SH-SY5Y (cell line): ENCODE measurements at regions not wholly inside any gene's neighbourhood (a gene's known extent, or its start where the extent isn't known, plus 50 kb on each side); places are given as distances from the start of the nearest gene placed in this dataset.

Experiments used
- GATA2 ChIP-seq: IDR thresholded peaks from 2 replicates; pipeline ENCODE4 v1.6.1; 2011; ENCODE audit warnings: mild to moderate bottlenecking, low read depth, low read length
- GATA3 ChIP-seq: IDR thresholded peaks from 2 replicates; pipeline ENCODE4 v1.6.1; 2011; ENCODE audit warnings: low read depth, mild to moderate bottlenecking, low read length, moderate library complexity

DNA sequence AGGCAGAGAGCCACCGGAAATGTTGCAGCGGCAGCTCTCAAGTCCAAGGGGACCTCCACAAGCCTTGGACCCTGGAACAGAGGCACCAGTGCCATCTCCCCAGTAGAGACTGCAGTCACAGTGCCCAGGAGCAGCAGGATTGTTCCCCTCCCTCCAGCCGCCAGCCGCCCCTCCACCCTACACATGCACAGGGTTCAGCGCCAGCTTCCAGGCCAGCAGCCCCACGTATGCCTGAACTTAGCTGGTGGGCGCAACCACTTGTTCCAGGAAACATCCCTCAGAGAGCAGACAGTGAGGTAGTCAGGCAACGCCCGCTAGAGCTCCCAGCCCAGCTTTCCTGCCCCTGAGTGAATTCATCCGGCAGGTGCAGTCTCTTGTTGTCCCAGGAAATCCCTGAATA, 1098.1 kb upstream of the NCAM2 start:
- TF ChIP-seq GATA2 (no peak), GATA3 (no peak)

DNA sequence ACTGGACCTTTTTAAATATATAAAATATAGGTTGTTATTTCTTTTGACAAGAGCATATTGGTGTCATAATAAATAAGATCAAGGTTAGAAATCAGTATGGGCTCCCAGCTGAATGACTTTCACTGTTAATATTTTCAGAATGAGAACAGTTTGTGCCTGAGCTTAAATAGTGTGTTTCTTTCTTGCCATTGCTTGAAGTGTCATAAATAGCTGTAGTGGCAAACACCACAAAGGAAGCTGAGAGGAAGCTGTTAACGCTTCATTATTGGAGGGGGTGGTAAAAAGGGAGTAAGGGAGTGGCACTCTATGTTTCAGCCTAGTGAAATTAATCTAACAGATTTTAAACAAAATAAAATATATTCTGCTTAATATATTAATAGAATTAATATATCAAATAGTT, 1089.8 kb upstream of the NCAM2 start:
- TF ChIP-seq GATA2, result no peak

DNA sequence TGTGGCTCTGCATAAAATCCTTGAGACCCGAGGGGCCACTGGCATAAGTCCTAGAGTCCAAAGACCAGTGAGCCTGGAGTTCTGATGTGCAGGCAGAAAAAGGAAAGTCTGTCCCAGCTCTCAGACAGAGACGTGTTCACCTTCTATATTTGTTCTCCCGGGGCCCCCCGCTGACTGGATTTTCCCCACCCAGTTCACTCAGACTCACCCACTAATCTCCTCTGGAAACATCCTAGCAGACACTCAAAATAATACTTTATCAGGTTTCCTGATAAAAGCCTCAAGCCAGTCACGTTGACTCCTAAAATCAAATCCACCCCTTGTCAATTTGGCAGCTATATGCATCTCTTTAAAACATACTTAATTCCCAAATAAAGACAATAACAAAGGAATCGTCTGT, 1084.2 kb upstream of the NCAM2 start:
- TF ChIP-seq GATA2 (no peak), GATA3 (no peak)

DNA sequence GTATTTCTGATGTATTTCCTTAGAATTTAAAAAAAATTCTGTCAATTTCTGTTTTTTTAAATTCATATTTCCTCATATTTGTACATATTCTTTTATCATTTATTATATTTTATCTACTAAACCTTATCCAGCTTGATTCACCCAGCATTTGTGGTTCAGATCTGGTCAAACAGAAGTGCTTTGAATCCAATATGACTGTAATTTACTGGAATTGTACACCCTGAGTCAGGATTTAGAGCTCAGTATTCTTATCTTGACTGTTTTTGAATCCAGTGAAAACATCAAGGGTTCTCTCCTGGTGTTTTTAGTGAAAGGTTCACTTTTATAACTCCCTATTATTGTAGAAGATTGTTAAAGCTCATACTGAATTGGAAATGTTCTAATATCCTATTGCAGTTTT, 1077.0 kb upstream of the NCAM2 start:
- TF ChIP-seq GATA2, result no peak
- TF ChIP-seq GATA3, result no peak

DNA sequence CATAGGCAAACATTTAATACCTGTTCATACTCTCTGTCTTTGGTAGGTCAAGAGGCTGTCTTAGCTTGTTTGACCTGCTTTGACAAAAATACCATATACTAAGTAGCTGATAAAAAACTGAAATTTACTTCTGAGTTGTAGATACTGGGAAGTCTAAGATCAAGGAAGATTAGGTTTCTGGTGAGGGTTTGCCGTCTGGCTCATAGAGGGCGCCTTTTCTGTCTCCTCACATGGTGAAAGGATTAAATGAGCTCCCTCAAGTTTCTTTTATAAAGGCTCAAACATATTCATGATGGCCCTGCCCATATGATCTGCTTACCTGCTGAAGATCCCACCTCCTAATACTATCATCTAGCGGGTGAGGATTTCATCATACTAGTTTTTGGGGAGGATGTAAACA, 1076.1 kb upstream of the NCAM2 start:
- no peak for TF ChIP-seq GATA2
- no peak for TF ChIP-seq GATA3

DNA sequence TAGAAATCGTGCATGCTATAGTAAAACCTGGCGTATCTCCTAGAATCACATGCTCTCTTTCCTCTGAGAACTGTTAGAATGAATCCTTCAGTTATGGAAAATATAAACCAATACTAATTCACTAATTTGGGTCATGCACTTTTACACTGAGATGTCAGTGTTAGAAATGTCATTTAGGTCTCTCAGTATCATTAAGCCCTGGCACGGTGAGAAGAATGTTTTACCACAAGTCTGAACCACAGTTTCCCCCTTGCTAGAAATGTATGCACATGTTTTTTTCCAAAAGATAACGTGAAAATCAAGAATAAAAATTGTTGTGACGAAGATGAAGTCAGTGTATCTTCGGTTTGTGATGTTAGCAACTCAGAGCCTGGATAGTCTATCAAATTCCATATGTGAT, 1062.7 kb upstream of the NCAM2 start:
- TF ChIP-seq GATA3 (no peak), GATA2 (no peak)

DNA sequence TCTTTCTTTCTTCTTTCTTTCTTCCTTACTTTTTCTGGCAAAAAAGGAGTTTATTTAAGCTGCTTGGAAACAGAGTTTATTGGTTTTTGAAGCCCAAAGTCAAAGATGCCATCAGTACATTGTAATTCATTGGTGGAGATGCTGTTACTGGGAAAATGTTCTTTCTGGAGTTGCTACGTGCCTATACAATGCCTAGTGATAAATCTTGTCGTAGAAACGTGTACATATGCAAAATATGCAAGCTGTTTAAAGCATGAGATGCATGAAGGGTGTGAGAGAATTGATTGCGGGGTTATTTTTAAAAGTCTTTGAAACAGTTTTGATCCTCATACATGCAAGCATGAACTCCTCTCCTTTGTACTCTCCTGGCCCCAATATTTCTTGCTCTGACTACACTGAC, 1060.6 kb upstream of the NCAM2 start:
- TF ChIP-seq GATA2 (no peak), GATA3 (no peak)

DNA sequence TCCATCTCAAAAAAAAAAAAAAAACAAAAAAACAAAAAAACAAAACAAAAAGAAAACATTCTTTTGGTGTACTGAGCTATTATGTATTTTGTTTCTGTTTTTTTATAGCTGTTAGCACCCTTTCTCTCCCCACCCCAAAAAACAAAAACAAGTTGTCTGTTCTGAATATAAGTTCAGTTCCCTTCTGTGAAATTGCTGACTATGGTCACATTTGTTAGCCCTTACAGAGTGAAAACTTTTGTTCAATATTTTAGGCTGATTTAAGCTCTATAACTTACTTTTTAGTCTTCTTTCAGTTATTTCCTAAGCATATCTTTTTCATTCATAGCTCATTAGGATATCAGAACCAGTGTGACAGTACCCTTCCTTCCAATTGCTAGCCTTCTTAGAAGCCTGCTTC, 1056.6 kb upstream of the NCAM2 start:
- TF ChIP-seq GATA3 (no peak), GATA2 (no peak)

DNA sequence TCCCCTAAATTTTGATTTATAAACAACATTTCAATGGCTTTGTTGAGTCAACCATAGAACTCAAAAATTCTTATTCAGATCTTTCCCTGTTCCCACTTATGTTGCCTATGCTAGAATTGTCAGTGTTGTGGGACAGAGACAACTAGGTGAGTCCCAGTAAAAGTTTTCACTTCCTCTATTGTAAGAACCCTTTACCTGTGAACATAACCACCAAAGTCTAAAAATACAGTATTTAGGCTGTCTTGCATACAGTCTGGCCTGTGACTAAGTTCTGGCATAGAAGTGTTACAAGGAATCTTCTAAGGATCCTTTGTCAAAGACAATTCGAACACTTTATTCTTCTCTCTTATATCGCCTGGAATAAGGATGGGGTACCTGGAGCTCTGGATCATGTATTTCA, 1047.9 kb upstream of the NCAM2 start:
- no peak for TF ChIP-seq GATA2
- no peak for TF ChIP-seq GATA3

DNA sequence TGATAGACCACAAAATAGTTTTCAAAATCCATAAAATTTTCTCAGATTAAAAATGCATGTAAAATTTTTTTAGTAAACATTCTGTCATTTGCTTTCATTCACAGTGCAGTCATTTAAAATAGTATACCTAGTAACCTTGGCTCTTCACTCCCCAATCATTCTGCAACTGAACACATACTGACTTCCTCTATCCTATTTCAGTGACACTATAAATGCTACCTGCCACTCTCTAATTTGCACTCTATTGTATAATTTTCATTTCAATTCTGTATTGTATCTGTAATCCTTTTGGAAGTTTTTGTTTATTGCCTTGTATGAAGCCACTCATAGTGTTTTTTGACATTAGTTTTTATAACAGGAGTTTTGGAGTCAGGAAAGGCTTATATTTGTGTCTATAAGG, 1029.1 kb upstream of the NCAM2 start:
- TF ChIP-seq GATA3 (no peak), GATA2 (no peak)

DNA sequence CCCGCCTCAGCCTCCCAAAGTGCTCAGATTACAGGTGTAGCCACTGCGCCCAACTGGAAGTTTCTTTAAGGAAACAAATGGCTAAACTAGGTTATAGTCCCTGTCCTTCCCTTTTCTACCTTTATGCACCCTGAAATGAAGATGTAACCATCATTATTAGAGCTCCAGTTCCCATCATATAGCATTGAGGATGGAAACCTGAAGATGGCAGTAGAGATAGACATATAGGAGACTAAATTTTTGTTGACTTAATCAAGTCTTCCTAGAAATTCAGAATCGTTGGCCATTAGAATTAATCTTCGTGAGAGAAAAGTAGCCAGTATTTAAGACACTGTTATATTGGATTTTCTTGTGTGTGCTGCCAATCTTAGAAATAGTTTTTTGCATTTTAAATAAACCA, 1016.3 kb upstream of the NCAM2 start:
- TF ChIP-seq GATA3 (no peak), GATA2 (no peak)

DNA sequence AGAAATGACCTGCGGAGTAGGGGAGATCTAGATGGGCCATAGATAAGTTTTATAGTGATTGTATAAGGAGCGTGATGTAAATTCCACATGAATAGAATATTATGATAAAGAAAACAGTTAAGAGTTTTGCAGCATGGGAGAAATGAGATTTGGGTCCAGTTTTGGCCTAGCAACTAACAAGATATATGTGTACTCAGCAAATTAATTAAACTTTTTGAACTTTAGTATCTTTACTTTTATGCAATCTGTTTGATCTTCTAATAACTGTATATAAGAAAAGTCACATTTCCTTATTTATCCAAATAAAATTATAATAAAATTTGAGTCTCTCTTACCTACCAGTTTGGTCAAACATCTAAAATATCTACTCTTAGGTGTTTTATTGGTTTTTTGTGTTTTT, 1011.8 kb upstream of the NCAM2 start:
- TF ChIP-seq GATA3, result no peak
- TF ChIP-seq GATA2, result no peak

DNA sequence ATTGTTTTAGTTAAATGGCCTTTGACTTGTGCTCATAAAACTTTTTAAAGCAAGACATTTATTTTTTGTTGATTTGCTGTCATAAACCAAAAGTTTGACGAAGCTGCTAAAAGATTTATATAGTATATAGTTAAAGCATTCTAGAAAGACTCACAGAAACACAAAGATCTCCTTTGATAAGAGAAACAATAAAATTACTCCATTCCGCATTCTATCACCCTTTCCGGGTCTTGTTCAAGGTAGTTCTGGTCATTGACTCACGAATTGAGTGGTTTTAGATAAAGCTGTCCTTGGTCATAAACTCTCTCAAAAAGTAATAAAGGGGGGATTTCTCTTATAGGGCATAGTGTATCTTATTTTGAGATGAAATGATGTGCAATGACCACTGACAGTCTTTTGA, 1010.5 kb upstream of the NCAM2 start:
- TF ChIP-seq GATA3, result no peak
- TF ChIP-seq GATA2, result no peak

DNA sequence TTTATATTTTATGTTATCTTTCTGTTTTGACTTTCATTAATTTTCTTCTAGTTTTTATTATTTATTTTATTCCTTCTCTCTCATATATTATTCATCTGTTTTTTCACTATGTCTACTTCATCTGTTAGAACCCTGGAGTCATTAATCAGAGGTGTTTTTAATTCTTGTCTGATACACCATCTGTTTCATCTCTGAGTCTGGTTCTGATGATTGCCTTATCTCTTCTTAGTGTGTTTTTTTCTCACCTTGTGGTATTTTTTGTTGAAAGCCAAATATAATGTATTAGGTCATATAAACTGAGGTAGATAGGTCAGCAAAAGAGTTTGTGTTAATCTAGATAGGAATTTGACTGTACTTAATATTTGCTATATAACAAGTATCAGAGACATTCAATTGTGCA, 1005.7 kb upstream of the NCAM2 start:
- TF ChIP-seq GATA2 (no peak), GATA3 (no peak)

DNA sequence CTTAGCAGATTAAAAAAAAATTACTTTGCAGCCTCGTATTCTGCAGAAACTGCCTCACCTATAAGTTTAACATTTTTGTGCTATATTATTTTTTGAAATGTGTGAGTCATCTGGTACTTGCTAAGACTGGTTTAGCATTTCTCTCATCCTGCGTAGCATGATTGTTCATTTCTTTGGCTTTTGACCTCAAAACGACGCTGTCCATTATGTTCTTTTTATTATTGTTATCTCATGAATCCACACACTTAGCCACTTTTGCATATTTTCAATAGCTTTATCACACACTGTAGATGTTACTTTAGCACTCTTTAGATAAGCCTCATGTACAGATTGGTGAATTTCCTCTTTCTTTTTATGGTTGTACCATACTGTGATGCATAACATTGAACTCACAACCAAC, 1004.9 kb upstream of the NCAM2 start:
- TF ChIP-seq GATA3 (no peak), GATA2 (no peak)

DNA sequence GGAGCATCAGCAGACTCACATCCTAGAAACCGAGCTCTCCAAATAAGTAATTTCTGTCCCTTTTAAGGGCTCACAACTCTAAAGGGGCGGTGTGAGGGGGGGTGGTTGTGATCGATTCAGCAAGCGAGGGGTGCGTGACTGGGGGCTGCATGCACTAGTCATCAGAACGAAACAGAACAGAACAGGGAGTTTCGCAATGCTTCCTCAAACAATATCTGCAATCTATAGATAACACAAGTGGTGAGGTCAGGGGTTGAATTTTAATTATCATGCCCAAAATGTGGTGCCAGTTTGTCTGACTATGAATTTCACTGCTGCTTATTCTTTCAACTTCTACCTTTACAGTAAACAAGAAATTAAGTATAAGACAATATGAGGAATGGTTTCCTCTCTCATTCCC, 1003.0 kb upstream of the NCAM2 start:
- TF ChIP-seq GATA2 (no peak), GATA3 (no peak)
